HepG2 (cell line): ENCODE measurements at regions not wholly inside any gene's neighbourhood (a gene's known extent, or its start where the extent isn't known, plus 50 kb on each side); places are given as distances from the start of the nearest gene placed in this dataset.

ENCODE experiments used
- ATAC-seq: fragments of 200-7000 bp; cut with Tn5 transposase; 3 replicates; pipeline ENCODE4 v1.9.1; 2020; ENCODE audit warnings: mild to moderate bottlenecking, moderate library complexity
- BruUV-seq: library from RNA; stranded (reverse); fragments of 400-500 nt; replicated peaks from 2 replicates; lab custom pipeline; 2021; lab: Mats Ljungman, UMichigan
- CTCF ChIA-PET: fragments of 300-600 bp; formaldehyde crosslinking; extraction: SDS; loops from one replicate; lab custom pipeline; 2021; ENCODE audit warnings: low total read pairs, inconsistent platforms, low intra/inter-chr PET ratio; lab: Yijun Ruan, JAX
- POLR2A ChIA-PET: fragments of 350-600 bp; sonication (Branson Sonifier 250); formaldehyde crosslinking; loops from one replicate; lab custom pipeline; 2020; ENCODE audit warnings: antibody characterized with exemption, inconsistent platforms; lab: Yijun Ruan, JAX
- DNase-seq: peaks from one replicate; pipeline ENCODE4 v3.0.0-alpha.2; 2015; ENCODE audit warnings: low spot score
- FAIRE-seq: peaks from 3 replicates; lab custom pipeline; 2011; peaks lifted over from hg19 to GRCh38; lab: Jason Lieb, UNC
- H2AFZ ChIP-seq: one replicate; pipeline ENCODE4 v1.6.1; 2011; ENCODE audit warnings: low read length, inconsistent platforms
- H3K27ac ChIP-seq: fragments of 300-600 bp; 3 replicates; pipeline ENCODE4 v1.8.0; 2011; ENCODE audit warnings: mixed run types, mild to moderate bottlenecking, mixed read lengths, low read length, inconsistent platforms; ENCODE audit not compliant: insufficient read depth; ENCODE audit errors: extremely low read length
- H3K27me3 ChIP-seq, 2 experiments: fragments of 200-600 bp in 1 of 2; 2 replicates in 1 of 2; 3 replicates in 1 of 2; pipeline versions ENCODE4 v1.6.0 to v1.8.0; 2011; ENCODE audit warnings: low read length in 2 of 2, mild to moderate bottlenecking in 2 of 2, moderate library complexity in 2 of 2, inconsistent platforms in 1 of 2; ENCODE audit not compliant: insufficient read depth in 2 of 2, control insufficient read depth in 1 of 2
- H3K36me3 ChIP-seq, 2 experiments: fragments of 200-600 bp in 1 of 2; replicated peaks in 1 of 2; 2 replicates in 1 of 2; 3 replicates in 1 of 2; pipeline versions ENCODE4 v1.5.1 to v1.8.0; 2011; ENCODE audit warnings: low read length in 2 of 2, inconsistent platforms in 1 of 2; ENCODE audit not compliant: insufficient read depth in 2 of 2, control insufficient read depth in 1 of 2
- H3K4me1 ChIP-seq: 2 replicates; pipeline ENCODE4 v1.5.1; 2012; ENCODE audit warnings: low read length, inconsistent platforms; ENCODE audit not compliant: insufficient read depth
- H3K4me2 ChIP-seq: 2 replicates; pipeline ENCODE4 v1.6.0; 2011; ENCODE audit warnings: low read depth, low read length, inconsistent platforms
- H3K4me3 ChIP-seq, 3 experiments: fragments of 200-600 bp in 1 of 3; sonication (generic), shearing (Covaris generic) in 1 of 3; replicated peaks in 1 of 3; 2 replicates each; pipeline ENCODE4 v1.5.1; 2011 to 2016; ENCODE audit warnings: low read length in 3 of 3, inconsistent platforms in 2 of 3, low read depth in 2 of 3, mild to moderate bottlenecking in 2 of 3, control low read depth in 1 of 3, mixed read lengths in 1 of 3; ENCODE audit not compliant: insufficient read depth in 1 of 3
- H3K79me2 ChIP-seq: one replicate; pipeline ENCODE4 v1.6.1; 2011; ENCODE audit warnings: low read length, inconsistent platforms; ENCODE audit not compliant: insufficient read depth
- H3K9ac ChIP-seq: 2 replicates; pipeline ENCODE4 v1.6.0; 2011; ENCODE audit warnings: mild to moderate bottlenecking, low read depth, low read length, inconsistent platforms; ENCODE audit not compliant: insufficient read depth
- H3K9me3 ChIP-seq: 2 replicates; pipeline ENCODE4 v1.5.1; 2012; ENCODE audit warnings: mild to moderate bottlenecking, low read length
- H4K20me1 ChIP-seq: 2 replicates; pipeline ENCODE4 v1.6.0; 2011; ENCODE audit warnings: inconsistent platforms, mild to moderate bottlenecking, low read length, moderate library complexity; ENCODE audit not compliant: insufficient read depth
- JUND ChIP-seq: sonication (generic); formaldehyde crosslinking; IDR thresholded peaks from 2 replicates; pipeline ENCODE4 v1.8.0; 2022; ENCODE audit warnings: mild to moderate bottlenecking, missing genetic modification reagents
- ZNF205 ChIP-seq: IDR thresholded peaks from 2 replicates; pipeline ENCODE4 v1.6.1; 2018; ENCODE audit warnings: missing biosample characterization, missing genetic modification reagents
- ZNF557 ChIP-seq: sonication (generic); formaldehyde crosslinking; IDR thresholded peaks from 2 replicates; pipeline ENCODE4 v1.4.0; 2020; ENCODE audit warnings: missing genetic modification reagents
- ZNF597 ChIP-seq: sonication (generic); formaldehyde crosslinking; IDR thresholded peaks from 2 replicates; pipeline ENCODE4 v1.5.0; 2020; ENCODE audit warnings: missing genetic modification reagents
- WGBS: methylation state at CpG from one replicate; pipeline ENCODE4 v1.1.6; 2017; ENCODE audit warnings: low lambda C conversion rate; 5-methylcytosine and 5-hydroxymethylcytosine counted together
- in situ Hi-C: cut with HindIII; loops from 2 replicates; pipeline ENCODE4 v1.10.0; 2017; ENCODE audit warnings: low pct_unique_long_range_greater_than_20kb; ENCODE audit not compliant: extremely low pct_ligation_motif_present
- intact Hi-C: fragments of 100-400 bp; cut with micrococcal nuclease; formaldehyde crosslinking; loops from one replicate; pipeline ENCODE4 v1.10.0; 2022; ENCODE audit not compliant: unreplicated experiment
- TF ChIP-seq, protein P1 (sequence below): sonication (generic); formaldehyde crosslinking; IDR thresholded peaks from 2 replicates; pipeline ENCODE4 v1.8.0; 2022; ENCODE audit warnings: missing genetic modification reagents, mild to moderate bottlenecking, borderline replicate concordance

DNA sequence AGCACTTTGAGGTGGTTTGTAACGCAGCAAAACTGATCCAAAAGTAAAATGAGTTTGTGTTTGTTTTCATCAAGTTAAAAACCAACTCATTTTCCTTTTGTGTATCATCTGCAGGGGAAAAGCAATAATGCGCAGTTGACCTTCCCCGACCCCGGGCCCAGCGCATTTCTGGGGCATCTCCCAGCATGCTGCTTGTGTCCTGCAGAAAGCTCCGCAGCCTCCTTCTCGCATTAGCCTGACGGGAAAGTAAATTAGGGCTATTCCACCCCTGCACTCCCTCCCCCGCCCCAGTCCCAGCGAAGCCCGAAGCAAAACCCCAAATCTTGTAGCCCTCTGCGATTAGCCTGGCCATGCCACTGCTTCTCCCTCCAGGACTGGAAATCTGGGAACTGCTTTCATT, 82.0 kb upstream of the PPM1B start:
- no peak for DNase-seq
- peak overlapping the region; percentile 55 to 72 (median 61); a peak in 5 of 6 replicates for H3K4me3 ChIP-seq
- POLR2A ChIA-PET: interaction anchor here (2.6 kb wide), 1 partner anchor 81 kb away, joined by 11 read pairs; the partner anchor contains the start of gene PPM1B
- in situ Hi-C loops: loop anchor here (5.0 kb wide), 1 partner anchor 206 kb away; no protein-coding TSS in a partner anchor
- TF ChIP-seq JUND (CRISPR knock-in tag) (no peak), ZNF597 (CRISPR knock-in tag) (no peak), ZNF557 (CRISPR knock-in tag) (no peak), ZNF205 (CRISPR knock-in tag) (no peak)
- TF ChIP-seq, protein P1, sequence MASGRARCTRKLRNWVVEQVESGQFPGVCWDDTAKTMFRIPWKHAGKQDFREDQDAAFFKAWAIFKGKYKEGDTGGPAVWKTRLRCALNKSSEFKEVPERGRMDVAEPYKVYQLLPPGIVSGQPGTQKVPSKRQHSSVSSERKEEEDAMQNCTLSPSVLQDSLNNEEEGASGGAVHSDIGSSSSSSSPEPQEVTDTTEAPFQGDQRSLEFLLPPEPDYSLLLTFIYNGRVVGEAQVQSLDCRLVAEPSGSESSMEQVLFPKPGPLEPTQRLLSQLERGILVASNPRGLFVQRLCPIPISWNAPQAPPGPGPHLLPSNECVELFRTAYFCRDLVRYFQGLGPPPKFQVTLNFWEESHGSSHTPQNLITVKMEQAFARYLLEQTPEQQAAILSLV: 0 out of 2 replicates have a peak, but pooled peaks have one; percentile 0
- TF ChIP-seq, all 625 proteins: peak for 1
- WGBS: 78% methylated on average over 12 of the region's 12 CpGs
- CTCF ChIA-PET: interaction anchor here (1.4 to 2.1 kb wide), 2 partner anchors 43 to 205 kb away, joined by 3 to 13 read pairs; no protein-coding TSS in a partner anchor
- peak overlapping the region; percentile 92 for H3K4me2 ChIP-seq
- H3K36me3 ChIP-seq: no peaks in the 10 kb centered on the region
- intact Hi-C loops: loop anchor here (1.0 to 5.0 kb wide), 4 partner anchors 81 to 256 kb away; partner anchors contain the start of gene PPM1B
- peaks cover 0 to 8% of the 10 kb centered on the region in 2 experiments; a peak in 2 of 5 replicates for H3K27me3 ChIP-seq
- H3K9ac ChIP-seq: peak overlapping the region; percentile 56; the same call in 1 of the 2 replicates
- no peaks in the 10 kb centered on the region for H3K9me3 ChIP-seq
- no peaks in the 10 kb centered on the region for H4K20me1 ChIP-seq
- H2AFZ ChIP-seq: peak overlapping the region; percentile 73
- peaks cover 50% of the 10 kb centered on the region for H3K4me1 ChIP-seq
- FAIRE-seq (no peak), ATAC-seq (no peak)
- H3K79me2 ChIP-seq: no peaks in the 10 kb centered on the region
- no TSS peak for BruUV-seq
- no peak overlapping the region for H3K27ac ChIP-seq
